GM12878 (cell line): ENCODE measurements at regions not wholly inside any gene's neighbourhood (a gene's known extent, or its start where the extent isn't known, plus 50 kb on each side); places are given as distances from the start of the nearest gene placed in this dataset.

Source experiments
- CHD2 ChIP-seq: IDR thresholded peaks from 2 replicates; pipeline ENCODE4 v1.6.1; 2011; ENCODE audit warnings: low read depth, low read length, improper control_type of control experiment, borderline replicate concordance
- CREB1 ChIP-seq: IDR thresholded peaks from 2 replicates; pipeline ENCODE4 v1.6.1; 2012; ENCODE audit warnings: low read depth, mild to moderate bottlenecking, inconsistent platforms
- EED ChIP-seq: sonication (generic); IDR thresholded peaks from 2 replicates; pipeline ENCODE4 v1.6.1; 2016; ENCODE audit warnings: antibody characterized with exemption, low read depth
- EP300 ChIP-seq, 2 experiments: fragments of 150-350 bp in 1 of 2; IDR thresholded peaks; 2 replicates each; pipeline ENCODE4 v1.6.1; 2011 to 2012; ENCODE audit warnings: low read depth in 2 of 2, low read length in 2 of 2, borderline replicate concordance in 1 of 2, improper control_type of control experiment in 1 of 2, inconsistent platforms in 1 of 2; ENCODE audit not compliant: control insufficient read depth in 1 of 2
- JUND ChIP-seq: IDR thresholded peaks from 2 replicates; pipeline ENCODE4 v1.6.1; 2012; ENCODE audit warnings: low read depth, mild to moderate bottlenecking, low read length, improper control_type of control experiment, moderate library complexity
- MEF2A ChIP-seq: IDR thresholded peaks from 2 replicates; pipeline ENCODE4 v1.6.1; 2011; ENCODE audit warnings: low read depth, mild to moderate bottlenecking, low read length, moderate library complexity; ENCODE audit not compliant: insufficient read depth
- MXI1 ChIP-seq: fragments of 150-350 bp; IDR thresholded peaks from 2 replicates; pipeline ENCODE4 v1.6.1; 2011; ENCODE audit warnings: low read depth, mild to moderate bottlenecking, inconsistent platforms, low read length, improper control_type of control experiment
- POLR2A ChIP-seq: IDR thresholded peaks from 2 replicates; pipeline ENCODE4 v1.6.1; 2011; ENCODE audit warnings: low read depth, mild to moderate bottlenecking, low read length
- SIX5 ChIP-seq: IDR thresholded peaks from 2 replicates; pipeline ENCODE4 v1.6.1; 2011; ENCODE audit warnings: mild to moderate bottlenecking, low read depth, low read length, moderate library complexity; ENCODE audit not compliant: severe bottlenecking
- TF ChIP-seq, protein P1 (sequence below), 3 experiments: IDR thresholded peaks in 2 of 3; conservative IDR thresholded peaks in 1 of 3; 2 replicates each; pipeline ENCODE4 v1.5.1; 2011; ENCODE audit warnings: low read depth in 3 of 3, low read length in 3 of 3, mild to moderate bottlenecking in 3 of 3, control low read depth in 2 of 3, moderate library complexity in 2 of 3, inconsistent platforms in 1 of 3, mixed read lengths in 1 of 3; ENCODE audit not compliant: control insufficient read depth in 2 of 3, insufficient read depth in 1 of 3; ENCODE audit errors: extremely low read depth in 1 of 3
- TF ChIP-seq, protein P2 (sequence below): fragments of 150-350 bp; IDR thresholded peaks from 2 replicates; pipeline ENCODE4 v1.6.1; 2014; ENCODE audit warnings: mild to moderate bottlenecking, low read depth, low read length

DNA sequence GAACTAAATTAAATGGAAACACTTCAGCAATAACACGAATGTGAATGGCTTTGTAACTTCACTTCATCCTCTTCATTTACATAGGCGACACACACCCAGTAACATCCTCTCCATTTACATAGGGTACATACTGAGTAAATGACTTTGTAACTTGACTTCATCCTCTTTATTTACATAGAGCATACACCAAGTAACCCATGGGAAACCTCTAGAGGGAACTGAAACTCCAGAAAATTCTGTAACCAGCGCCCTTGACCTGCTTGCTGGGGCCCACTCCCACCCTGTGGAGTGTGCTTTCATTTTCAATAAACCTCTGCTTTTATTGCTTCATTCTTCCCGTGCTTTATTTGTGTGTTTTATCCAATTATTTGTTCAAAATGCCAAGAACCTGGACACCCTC lies 81.6 kb upstream of the OPRM1 start:
- TF ChIP-seq, protein P1, sequence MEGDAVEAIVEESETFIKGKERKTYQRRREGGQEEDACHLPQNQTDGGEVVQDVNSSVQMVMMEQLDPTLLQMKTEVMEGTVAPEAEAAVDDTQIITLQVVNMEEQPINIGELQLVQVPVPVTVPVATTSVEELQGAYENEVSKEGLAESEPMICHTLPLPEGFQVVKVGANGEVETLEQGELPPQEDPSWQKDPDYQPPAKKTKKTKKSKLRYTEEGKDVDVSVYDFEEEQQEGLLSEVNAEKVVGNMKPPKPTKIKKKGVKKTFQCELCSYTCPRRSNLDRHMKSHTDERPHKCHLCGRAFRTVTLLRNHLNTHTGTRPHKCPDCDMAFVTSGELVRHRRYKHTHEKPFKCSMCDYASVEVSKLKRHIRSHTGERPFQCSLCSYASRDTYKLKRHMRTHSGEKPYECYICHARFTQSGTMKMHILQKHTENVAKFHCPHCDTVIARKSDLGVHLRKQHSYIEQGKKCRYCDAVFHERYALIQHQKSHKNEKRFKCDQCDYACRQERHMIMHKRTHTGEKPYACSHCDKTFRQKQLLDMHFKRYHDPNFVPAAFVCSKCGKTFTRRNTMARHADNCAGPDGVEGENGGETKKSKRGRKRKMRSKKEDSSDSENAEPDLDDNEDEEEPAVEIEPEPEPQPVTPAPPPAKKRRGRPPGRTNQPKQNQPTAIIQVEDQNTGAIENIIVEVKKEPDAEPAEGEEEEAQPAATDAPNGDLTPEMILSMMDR (IDR thresholded peaks at IDR 0.05 in 2 of 3, conservative IDR thresholded peaks at IDR 0.05 in 1 of 3; ENCODE audit: control insufficient read depth in 2 of 3, extremely low read depth in 1 of 3, insufficient read depth in 1 of 3, low read depth in 3 of 3, low read length in 3 of 3), result no peak
- TF ChIP-seq POLR2A (no peak), MXI1 (no peak), CHD2 (no peak), SIX5 (no peak), CREB1 (no peak), EED (no peak), MEF2A (no peak), JUND (no peak), EP300 (IDR thresholded peaks at IDR 0.05; ENCODE audit: borderline replicate concordance in 1 of 2, control insufficient read depth in 1 of 2, low read depth in 2 of 2, low read length in 2 of 2) (no peak)
- TF ChIP-seq, protein P2, sequence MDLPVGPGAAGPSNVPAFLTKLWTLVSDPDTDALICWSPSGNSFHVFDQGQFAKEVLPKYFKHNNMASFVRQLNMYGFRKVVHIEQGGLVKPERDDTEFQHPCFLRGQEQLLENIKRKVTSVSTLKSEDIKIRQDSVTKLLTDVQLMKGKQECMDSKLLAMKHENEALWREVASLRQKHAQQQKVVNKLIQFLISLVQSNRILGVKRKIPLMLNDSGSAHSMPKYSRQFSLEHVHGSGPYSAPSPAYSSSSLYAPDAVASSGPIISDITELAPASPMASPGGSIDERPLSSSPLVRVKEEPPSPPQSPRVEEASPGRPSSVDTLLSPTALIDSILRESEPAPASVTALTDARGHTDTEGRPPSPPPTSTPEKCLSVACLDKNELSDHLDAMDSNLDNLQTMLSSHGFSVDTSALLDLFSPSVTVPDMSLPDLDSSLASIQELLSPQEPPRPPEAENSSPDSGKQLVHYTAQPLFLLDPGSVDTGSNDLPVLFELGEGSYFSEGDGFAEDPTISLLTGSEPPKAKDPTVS, result no peak
